ENCODE measurements at regions not wholly inside any gene's neighbourhood (a gene's known extent, or its start where the extent isn't known, plus 50 kb on each side); places are given as distances from the start of the nearest gene placed in this dataset.

DNA sequence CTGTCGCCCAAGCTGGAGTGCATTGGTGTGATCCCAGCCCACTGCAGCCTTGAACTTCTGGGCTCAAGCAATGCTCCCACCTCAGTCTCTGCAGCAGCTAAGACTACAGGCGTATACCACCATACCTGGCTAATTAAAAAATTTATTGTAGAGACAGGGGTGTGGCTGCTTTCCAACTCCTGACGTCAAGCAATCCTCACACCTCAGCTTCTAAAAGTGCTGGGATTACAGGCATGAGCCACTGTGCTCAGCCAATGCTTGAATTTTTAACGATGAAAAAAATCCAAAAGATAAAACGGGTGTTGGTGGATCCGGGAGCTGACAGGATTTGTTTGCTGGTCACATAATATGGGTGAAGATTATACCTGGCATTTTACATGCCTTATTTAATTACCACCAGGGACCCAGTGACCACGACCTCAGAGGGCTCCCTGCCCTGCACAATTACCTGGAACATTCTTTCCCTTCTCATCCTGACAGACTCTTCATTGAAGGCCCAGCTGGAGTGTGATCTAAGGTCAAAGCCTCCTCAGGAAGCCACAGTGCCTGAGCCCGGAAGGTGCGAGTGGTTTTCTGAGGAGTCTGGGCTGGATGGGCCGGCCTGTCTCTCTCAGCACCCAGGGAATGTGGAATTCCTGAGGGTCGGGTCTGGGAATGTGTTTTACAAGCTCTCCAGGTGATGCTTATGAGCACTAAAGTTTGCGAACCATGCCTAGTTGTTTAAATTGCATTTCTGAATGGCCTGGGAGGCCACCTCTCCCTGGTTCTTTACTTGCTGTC, 193.3 kb downstream of the USP12 start:
- no peaks in the 10 kb centered on the region for H4K20me1 ChIP-seq (ENCODE audit: insufficient read depth, low read length)
- H3K79me2 ChIP-seq (ENCODE audit: low read length) = no peaks in the 10 kb centered on the region
- no peak overlapping the region for H2AFZ ChIP-seq (ENCODE audit: low read depth, low read length)
- H3K4me2 ChIP-seq (ENCODE audit: low read length) = no peak overlapping the region
- peaks cover 6% of the 10 kb centered on the region for H3K27me3 ChIP-seq (ENCODE audit: low read depth, low read length)
- no peak overlapping the region for H3K4me3 ChIP-seq (ENCODE audit: low read length)
- H3K9me3 ChIP-seq (ENCODE audit: insufficient read depth, low read length) = no peaks in the 10 kb centered on the region
- no peaks in the 10 kb centered on the region for H3K4me1 ChIP-seq (ENCODE audit: low read length)
- TF ChIP-seq EZH2phosphoT487 (IDR thresholded peaks at IDR 0.05; ENCODE audit: low read depth) (no peak), CTCF (IDR thresholded peaks at IDR 0.05; ENCODE audit: low read depth, low read length) (no peak)
- no peaks in the 10 kb centered on the region for H3K36me3 ChIP-seq (replicated peaks; ENCODE audit: low read depth, low read length)
- no peak overlapping the region for H3K27ac ChIP-seq (ENCODE audit: low read length)
- no peak overlapping the region for H3K9ac ChIP-seq (ENCODE audit: low read length)

- H4K20me1 ChIP-seq (ENCODE audit: insufficient read depth, low read length) = no peaks in the 10 kb centered on the region
- H3K4me1 ChIP-seq (ENCODE audit: low read length) = peaks cover under 1% of the 10 kb centered on the region; the same call in 1 of the 2 replicates
- H3K79me2 ChIP-seq (ENCODE audit: low read length) = no peaks in the 10 kb centered on the region
- H3K4me2 ChIP-seq (ENCODE audit: low read length) = no peak overlapping the region
- H3K27ac ChIP-seq (ENCODE audit: low read length) = no peak overlapping the region
- H3K27me3 ChIP-seq (ENCODE audit: low read depth, low read length) = peaks cover 6% of the 10 kb centered on the region
- no peaks in the 10 kb centered on the region for H3K9me3 ChIP-seq (ENCODE audit: insufficient read depth, low read length)
- no peak overlapping the region for H3K9ac ChIP-seq (ENCODE audit: low read length)
- no peak overlapping the region for H2AFZ ChIP-seq (ENCODE audit: low read depth, low read length)
- no peak for TF ChIP-seq EZH2phosphoT487 (IDR thresholded peaks at IDR 0.05; ENCODE audit: low read depth)
- TF ChIP-seq CTCF (IDR thresholded peaks at IDR 0.05; ENCODE audit: low read depth, low read length) = no peak
- H3K36me3 ChIP-seq (replicated peaks; ENCODE audit: low read depth, low read length) = no peaks in the 10 kb centered on the region
- H3K4me3 ChIP-seq (ENCODE audit: low read length) = no peak overlapping the region
Observed at GRCh38 chr13:26977541-26977940, 194.1 kb downstream of the USP12 start.

GRCh38 chr13:26976313-26976712, 195.3 kb downstream of the USP12 start:
- TF ChIP-seq EZH2phosphoT487 (IDR thresholded peaks at IDR 0.05; ENCODE audit: low read depth) (no peak), CTCF (IDR thresholded peaks at IDR 0.05; ENCODE audit: low read depth, low read length) (no peak)
- Histone ChIP-seq H3K4me1 (ENCODE audit: low read length) (peaks cover 3% of the 10 kb centered on the region; the same call in 1 of the 2 replicates), H3K4me3 (ENCODE audit: low read length) (no peak overlapping the region)

GRCh38 chr13:26973946-26974345, 197.7 kb downstream of the USP12 start:
- Histone ChIP-seq H3K79me2 (ENCODE audit: low read length) (no peaks in the 10 kb centered on the region), H3K36me3 (replicated peaks; ENCODE audit: low read depth, low read length) (no peaks in the 10 kb centered on the region), H3K27me3 (ENCODE audit: low read depth, low read length) (peaks cover 2% of the 10 kb centered on the region), H3K27ac (ENCODE audit: low read length) (no peak overlapping the region), H3K4me2 (ENCODE audit: low read length) (no peak overlapping the region), H3K4me1 (ENCODE audit: low read length) (peaks cover 3% of the 10 kb centered on the region; the same call in 1 of the 2 replicates), H2AFZ (ENCODE audit: low read depth, low read length) (no peak overlapping the region), H3K9ac (ENCODE audit: low read length) (no peak overlapping the region), H3K4me3 (ENCODE audit: low read length) (no peak overlapping the region), H3K9me3 (ENCODE audit: insufficient read depth, low read length) (no peaks in the 10 kb centered on the region), H4K20me1 (ENCODE audit: insufficient read depth, low read length) (no peaks in the 10 kb centered on the region)
- TF ChIP-seq CTCF (IDR thresholded peaks at IDR 0.05; ENCODE audit: low read depth, low read length) = no peak
- no peak for TF ChIP-seq EZH2phosphoT487 (IDR thresholded peaks at IDR 0.05; ENCODE audit: low read depth)

More at GRCh38 chr13:26976313-26976712, 195.3 kb downstream of the USP12 start:
- no peak overlapping the region for H2AFZ ChIP-seq (ENCODE audit: low read depth, low read length)
- no peaks in the 10 kb centered on the region for H4K20me1 ChIP-seq (ENCODE audit: insufficient read depth, low read length)
- H3K79me2 ChIP-seq (ENCODE audit: low read length) = no peaks in the 10 kb centered on the region
- no peak overlapping the region for H3K9ac ChIP-seq (ENCODE audit: low read length)
- no peak overlapping the region for H3K4me2 ChIP-seq (ENCODE audit: low read length)
- no peaks in the 10 kb centered on the region for H3K9me3 ChIP-seq (ENCODE audit: insufficient read depth, low read length)
- H3K27me3 ChIP-seq (ENCODE audit: low read depth, low read length) = peaks cover 6% of the 10 kb centered on the region
- H3K27ac ChIP-seq (ENCODE audit: low read length) = no peak overlapping the region
- H3K36me3 ChIP-seq (replicated peaks; ENCODE audit: low read depth, low read length) = no peaks in the 10 kb centered on the region

All from OCI-LY3 (cell line).